Brain microvascular endothelial cell (primary cell): ENCODE measurements at regions not wholly inside any gene's neighbourhood (a gene's known extent, or its start where the extent isn't known, plus 50 kb on each side); places are given as distances from the start of the nearest gene placed in this dataset.
"Not testable (repeated sequence)": the region's sequence is repeated elsewhere in the genome, so short reads cannot be mapped to it uniquely, and the experiment has no call there.

Source experiments
- DNase-seq: peaks from one replicate; pipeline ENCODE4 v3.0.0-alpha.2; 2020
- H3K27ac ChIP-seq: fragments of 250-450 bp; sonication (Bioruptor Pico); 2 replicates; pipeline ENCODE4 v1.5.1; 2020; ENCODE audit warnings: mild to moderate bottlenecking, moderate library complexity
- H3K27me3 ChIP-seq: fragments of 250-450 bp; sonication (Bioruptor Pico); replicated peaks from 2 replicates; pipeline ENCODE4 v1.5.1; 2020; ENCODE audit warnings: mild to moderate bottlenecking
- H3K36me3 ChIP-seq: fragments of 250-450 bp; sonication (Bioruptor Pico); replicated peaks from 2 replicates; pipeline ENCODE4 v1.5.1; 2020; ENCODE audit warnings: mild to moderate bottlenecking
- H3K4me3 ChIP-seq: 2 replicates; pipeline ENCODE4 v1.5.1; 2011; ENCODE audit warnings: low read depth, mild to moderate bottlenecking, control low read depth, low read length, moderate library complexity
- in situ Hi-C: cut with HindIII; loops from 2 replicates; pipeline ENCODE4 v1.10.0; 2017; ENCODE audit warnings: low sequenced_read_pairs, low pct_ligation_motif_present
- TF ChIP-seq, protein P1 (sequence below): IDR thresholded peaks from 2 replicates; pipeline ENCODE4 v1.5.1; 2011; ENCODE audit warnings: low read depth, mild to moderate bottlenecking, moderate library complexity, low read length, control low read depth, inconsistent platforms; ENCODE audit errors: missing control alignments

- no peaks in the 10 kb centered on the region for H3K36me3 ChIP-seq
- no peak for DNase-seq
- TF ChIP-seq, protein P1, sequence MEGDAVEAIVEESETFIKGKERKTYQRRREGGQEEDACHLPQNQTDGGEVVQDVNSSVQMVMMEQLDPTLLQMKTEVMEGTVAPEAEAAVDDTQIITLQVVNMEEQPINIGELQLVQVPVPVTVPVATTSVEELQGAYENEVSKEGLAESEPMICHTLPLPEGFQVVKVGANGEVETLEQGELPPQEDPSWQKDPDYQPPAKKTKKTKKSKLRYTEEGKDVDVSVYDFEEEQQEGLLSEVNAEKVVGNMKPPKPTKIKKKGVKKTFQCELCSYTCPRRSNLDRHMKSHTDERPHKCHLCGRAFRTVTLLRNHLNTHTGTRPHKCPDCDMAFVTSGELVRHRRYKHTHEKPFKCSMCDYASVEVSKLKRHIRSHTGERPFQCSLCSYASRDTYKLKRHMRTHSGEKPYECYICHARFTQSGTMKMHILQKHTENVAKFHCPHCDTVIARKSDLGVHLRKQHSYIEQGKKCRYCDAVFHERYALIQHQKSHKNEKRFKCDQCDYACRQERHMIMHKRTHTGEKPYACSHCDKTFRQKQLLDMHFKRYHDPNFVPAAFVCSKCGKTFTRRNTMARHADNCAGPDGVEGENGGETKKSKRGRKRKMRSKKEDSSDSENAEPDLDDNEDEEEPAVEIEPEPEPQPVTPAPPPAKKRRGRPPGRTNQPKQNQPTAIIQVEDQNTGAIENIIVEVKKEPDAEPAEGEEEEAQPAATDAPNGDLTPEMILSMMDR, result no peak
- H3K27me3 ChIP-seq, result no peaks in the 10 kb centered on the region
- H3K27ac ChIP-seq, result no peak overlapping the region
- no peak overlapping the region for H3K4me3 ChIP-seq
- in situ Hi-C loops, result no loop called here
Measured at GRCh38 chr2:184197413-184197812, 400.9 kb upstream of the ZNF804A start.

- in situ Hi-C loops, H3K27me3 ChIP-seq, H3K36me3 ChIP-seq, H3K4me3 ChIP-seq, H3K27ac ChIP-seq, DNase-seq: not testable (repeated sequence)
Measured at GRCh38 chr2:184198791-184199190, 399.5 kb upstream of the ZNF804A start.

- in situ Hi-C loops, result no loop called here
- no peak overlapping the region for H3K27ac ChIP-seq
- TF ChIP-seq, protein P1, result no peak
- no peaks in the 10 kb centered on the region for H3K36me3 ChIP-seq
- H3K4me3 ChIP-seq, result no peak overlapping the region
- DNase-seq, result no peak
- H3K27me3 ChIP-seq, result no peaks in the 10 kb centered on the region
Measured at GRCh38 chr2:184199274-184199673, 399.1 kb upstream of the ZNF804A start.

- no peak overlapping the region for H3K4me3 ChIP-seq
- no peak for DNase-seq
- no peaks in the 10 kb centered on the region for H3K27me3 ChIP-seq
- H3K27ac ChIP-seq, result no peak overlapping the region
- TF ChIP-seq, protein P1, result no peak
- in situ Hi-C loops, result no loop called here
- no peaks in the 10 kb centered on the region for H3K36me3 ChIP-seq
Measured at GRCh38 chr2:184201246-184201645, 397.1 kb upstream of the ZNF804A start.

GRCh38 chr2:184203661-184204060 lies 394.7 kb upstream of the ZNF804A start:
- TF ChIP-seq, protein P1, result no peak
- in situ Hi-C loops, result no loop called here
- no peak for DNase-seq
- Histone ChIP-seq H3K27me3 (no peaks in the 10 kb centered on the region), H3K27ac (no peak overlapping the region), H3K4me3 (no peak overlapping the region), H3K36me3 (no peaks in the 10 kb centered on the region)

GRCh38 chr2:184205048-184205596 lies 393.2 kb upstream of the ZNF804A start:
- TF ChIP-seq, protein P1, result no peak
- no peak overlapping the region for H3K27ac ChIP-seq
- H3K36me3 ChIP-seq, result no peaks in the 10 kb centered on the region
- no peaks in the 10 kb centered on the region for H3K27me3 ChIP-seq
- in situ Hi-C loops, result no loop called here
- DNase-seq, result no peak
- H3K4me3 ChIP-seq, result no peak overlapping the region
